ENCODE measurements at regions not wholly inside any gene's neighbourhood (a gene's known extent, or its start where the extent isn't known, plus 50 kb on each side); places are given as distances from the start of the nearest gene placed in this dataset.
"Not testable (repeated sequence)": the region's sequence is repeated elsewhere in the genome, so short reads cannot be mapped to it uniquely, and the experiment has no call there.

- no peak for DNase-seq
- H3K9me3 ChIP-seq (replicated peaks): no peaks in the 10 kb centered on the region
- no peak overlapping the region for H3K27ac ChIP-seq (replicated peaks)
- no peaks in the 10 kb centered on the region for H3K36me3 ChIP-seq
- no peaks in the 10 kb centered on the region for H3K27me3 ChIP-seq (ENCODE audit: low read depth)
- intact Hi-C loops (cut with micrococcal nuclease): no loop called here
- H3K4me3 ChIP-seq: no peak overlapping the region
- no peak for TF ChIP-seq CTCF (IDR thresholded peaks at IDR 0.05; ENCODE audit: borderline replicate concordance)
- no peaks in the 10 kb centered on the region for H3K4me1 ChIP-seq
These were observed 79.8 kb upstream of the FHL2 start for GRCh38 chr2:105478670-105479069.

GRCh38 chr2:105477050-105477620 is 78.3 kb upstream of the FHL2 start:
- H3K4me3 ChIP-seq; H3K27me3 ChIP-seq (ENCODE audit: low read depth); H3K27ac ChIP-seq (replicated peaks); intact Hi-C loops (cut with micrococcal nuclease); H3K36me3 ChIP-seq; H3K4me1 ChIP-seq; DNase-seq; H3K9me3 ChIP-seq (replicated peaks): not testable (repeated sequence)

GRCh38 chr2:105473011-105473410 is 74.2 kb upstream of the FHL2 start:
- Histone ChIP-seq H3K36me3 (no peaks in the 10 kb centered on the region), H3K9me3 (replicated peaks) (no peaks in the 10 kb centered on the region), H3K4me1 (no peaks in the 10 kb centered on the region), H3K4me3 (no peak overlapping the region), H3K27ac (replicated peaks) (no peak overlapping the region), H3K27me3 (ENCODE audit: low read depth) (no peaks in the 10 kb centered on the region)
- no peak for TF ChIP-seq CTCF (IDR thresholded peaks at IDR 0.05; ENCODE audit: borderline replicate concordance)
- intact Hi-C loops (cut with micrococcal nuclease): no loop called here
- DNase-seq: no peak

- no peaks in the 10 kb centered on the region for H3K4me1 ChIP-seq
- TF ChIP-seq CTCF (IDR thresholded peaks at IDR 0.05; ENCODE audit: borderline replicate concordance): no peak
- DNase-seq: no peak
- no peaks in the 10 kb centered on the region for H3K27me3 ChIP-seq (ENCODE audit: low read depth)
- no peaks in the 10 kb centered on the region for H3K36me3 ChIP-seq
- H3K27ac ChIP-seq (replicated peaks): no peak overlapping the region
- no peak overlapping the region for H3K4me3 ChIP-seq
- intact Hi-C loops (cut with micrococcal nuclease): no loop called here
- H3K9me3 ChIP-seq (replicated peaks): no peaks in the 10 kb centered on the region
These were observed 72.1 kb upstream of the FHL2 start for GRCh38 chr2:105470979-105471378.

GRCh38 chr2:105469781-105470180 is 70.9 kb upstream of the FHL2 start:
- no peak for TF ChIP-seq CTCF (IDR thresholded peaks at IDR 0.05; ENCODE audit: borderline replicate concordance)
- Histone ChIP-seq H3K4me3 (no peak overlapping the region), H3K9me3 (replicated peaks) (no peaks in the 10 kb centered on the region), H3K4me1 (no peaks in the 10 kb centered on the region), H3K27ac (replicated peaks) (no peak overlapping the region), H3K27me3 (ENCODE audit: low read depth) (no peaks in the 10 kb centered on the region), H3K36me3 (no peaks in the 10 kb centered on the region)
- intact Hi-C loops (cut with micrococcal nuclease): no loop called here
- no peak for DNase-seq

GRCh38 chr2:105468582-105469042 is 69.8 kb upstream of the FHL2 start:
- no peak for TF ChIP-seq CTCF (IDR thresholded peaks at IDR 0.05; ENCODE audit: borderline replicate concordance)
- no peak overlapping the region for H3K4me3 ChIP-seq
- H3K27ac ChIP-seq (replicated peaks): no peak overlapping the region
- no peaks in the 10 kb centered on the region for H3K4me1 ChIP-seq
- no peak for DNase-seq
- no peaks in the 10 kb centered on the region for H3K36me3 ChIP-seq
- intact Hi-C loops (cut with micrococcal nuclease): no loop called here
- no peaks in the 10 kb centered on the region for H3K27me3 ChIP-seq (ENCODE audit: low read depth)
- H3K9me3 ChIP-seq (replicated peaks): no peaks in the 10 kb centered on the region
